Stimulated activated CD8-positive, alpha-beta memory T cell treated with anti-CD3 and anti-CD28 coated beads, Interleukin-4, amount 100 ng/mL, for 1 hour (primary cell): ENCODE measurements at regions not wholly inside any gene's neighbourhood (a gene's known extent, or its start where the extent isn't known, plus 50 kb on each side); places are given as distances from the start of the nearest gene placed in this dataset.
"Not testable (repeated sequence)": the region's sequence is repeated elsewhere in the genome, so short reads cannot be mapped to it uniquely, and the experiment has no call there.

ENCODE experiments used
- DNase-seq, 2 donors: peaks; one replicate each; pipeline ENCODE4 v3.0.0-alpha.2; 2020; ENCODE audit warnings: low read depth in 2 of 2, low spot score in 1 of 2

DNA sequence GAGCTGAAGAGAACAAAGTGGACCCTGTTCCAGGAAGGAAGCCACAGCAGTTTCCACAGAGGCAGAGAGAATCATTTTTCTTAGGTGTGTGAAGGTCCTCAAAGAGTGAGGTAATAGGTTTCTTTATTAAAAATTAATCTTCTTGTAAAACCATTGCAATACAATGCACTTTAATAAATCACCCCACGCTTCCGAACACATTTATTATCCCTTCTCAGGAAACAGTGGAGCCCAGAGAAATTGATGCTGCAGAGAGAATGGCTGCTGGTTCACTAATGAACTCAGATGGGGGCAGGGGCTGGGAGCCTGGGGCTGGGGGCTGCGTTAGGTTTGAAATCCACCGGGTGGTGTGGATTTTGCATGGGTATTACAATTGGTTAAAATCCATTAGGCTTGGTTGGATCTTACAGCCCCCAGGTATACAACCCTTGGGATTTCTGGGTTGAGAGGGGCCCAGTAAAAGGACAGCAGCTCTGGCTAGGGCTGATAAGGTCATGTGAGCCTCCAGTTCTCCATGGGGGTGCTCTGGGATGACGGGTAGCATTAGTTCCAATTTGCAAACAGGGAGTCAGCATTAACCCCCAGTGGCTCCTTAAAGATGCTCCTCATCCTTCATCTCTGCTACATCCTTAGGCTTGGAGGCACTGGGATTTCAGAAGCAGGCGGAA lies 718.1 kb upstream of the EEF2KMT start:
- DNase-seq, result no peak

DNA sequence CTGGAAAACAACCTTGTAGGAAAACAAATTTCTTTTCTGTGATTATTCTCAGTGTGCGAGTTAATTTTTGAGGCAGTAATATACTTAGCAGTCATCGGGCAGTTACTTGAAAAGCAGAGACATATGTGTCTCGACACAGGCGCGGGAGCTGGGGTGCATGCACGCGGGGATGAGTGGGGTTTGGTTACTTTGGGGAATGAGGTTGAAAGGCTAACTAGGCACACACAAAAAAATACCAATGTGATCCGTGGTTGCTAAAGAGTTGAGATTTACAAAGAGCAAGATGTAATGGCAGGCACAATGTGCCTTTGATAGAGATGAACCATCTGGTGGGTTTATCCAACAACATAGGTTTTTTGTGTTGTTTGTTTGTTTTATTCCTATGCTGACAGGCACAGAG lies 703.8 kb upstream of the EEF2KMT start:
- no peak for DNase-seq

DNA sequence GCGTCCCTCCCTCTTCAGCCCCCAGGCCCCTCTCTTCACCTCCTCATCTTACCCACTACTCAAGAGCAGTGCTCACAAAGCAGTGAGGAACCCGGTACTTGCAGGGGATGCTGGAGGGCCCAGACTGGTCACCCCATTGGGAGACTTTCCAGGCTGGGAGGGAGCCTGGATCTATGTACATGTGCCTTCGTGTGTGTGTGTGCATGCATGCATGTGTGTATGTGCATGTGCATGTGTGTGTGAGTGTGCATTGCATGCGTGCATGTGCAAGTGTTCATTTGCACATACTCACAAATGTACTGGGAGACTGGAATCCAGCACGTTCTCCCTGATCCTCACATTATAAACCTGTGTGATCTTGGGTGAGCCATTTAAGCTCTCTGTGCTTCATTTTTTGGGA lies 696.0 kb upstream of the EEF2KMT start:
- DNase-seq, result no peak

DNA sequence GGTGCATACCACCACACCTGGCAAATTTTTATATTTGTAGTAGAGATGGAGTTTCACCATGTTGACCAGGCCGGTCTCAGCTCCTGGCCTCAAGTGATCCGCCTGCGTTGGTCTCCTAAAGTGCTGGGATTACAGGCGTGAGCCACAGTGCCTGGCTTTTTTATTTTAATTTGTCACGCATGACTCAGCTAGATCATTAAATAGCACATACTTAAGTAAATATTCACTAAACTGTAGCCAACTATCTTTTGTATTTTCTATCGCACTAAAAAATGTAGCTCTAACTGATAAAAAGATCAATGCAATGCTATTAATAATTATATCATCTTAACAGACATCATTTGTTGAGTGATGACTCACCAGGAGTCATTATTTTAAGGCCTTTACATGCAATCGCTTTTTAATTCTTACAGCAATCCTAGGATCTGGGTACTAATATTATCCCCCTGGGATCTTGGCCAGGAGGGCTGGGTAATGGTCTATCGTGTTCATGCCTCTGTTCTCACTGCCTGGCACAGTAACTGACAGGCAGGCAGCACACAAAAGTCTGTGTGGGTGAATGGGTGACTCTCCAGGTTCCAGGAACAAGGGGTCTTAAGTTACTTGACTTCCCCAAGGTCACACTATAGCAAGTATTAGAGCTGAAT lies 693.5 kb upstream of the EEF2KMT start:
- DNase-seq, result no peak

DNA sequence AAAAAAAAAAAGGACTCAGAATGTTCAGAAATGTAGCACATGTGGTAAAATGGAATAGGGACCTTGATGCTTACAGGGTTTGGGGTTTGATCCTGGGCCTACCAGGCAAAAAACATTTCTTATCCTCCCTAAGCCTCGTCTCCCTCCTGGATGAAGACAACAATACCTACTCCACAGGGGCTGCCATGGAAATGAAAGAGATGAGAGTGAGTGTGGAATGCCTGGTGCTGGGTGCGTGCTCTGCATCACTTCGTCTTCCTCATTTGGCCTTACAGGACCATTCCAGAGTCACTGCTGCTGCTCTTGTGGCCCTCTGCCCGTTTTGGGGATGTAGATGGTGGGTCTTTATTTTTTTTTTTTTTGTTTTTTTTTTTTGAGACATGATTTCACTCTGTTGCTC lies 692.9 kb upstream of the EEF2KMT start:
- no peak for DNase-seq

- DNase-seq, result no peak
These were observed 691.4 kb upstream of the EEF2KMT start for GRCh38 chr16:5789033-5789432.

DNA sequence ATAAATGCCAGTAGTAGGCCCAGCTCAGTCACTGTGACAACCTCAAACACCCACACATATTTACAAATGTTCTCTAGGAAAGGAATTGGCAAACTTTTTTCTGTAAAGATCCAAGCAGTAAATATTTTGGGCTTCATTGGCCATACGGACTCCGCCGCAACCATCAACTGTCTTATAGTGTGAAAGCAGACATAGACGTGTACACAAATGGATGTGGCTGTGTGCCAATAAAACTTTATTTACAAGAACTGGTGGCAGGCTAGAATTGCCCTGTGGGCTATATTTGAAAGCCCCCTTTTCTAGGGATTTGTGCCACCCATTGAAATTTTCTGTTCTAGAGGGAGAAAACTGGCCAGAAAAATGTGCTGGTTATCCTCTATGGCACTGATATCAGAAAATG lies 683.8 kb upstream of the EEF2KMT start:
- DNase-seq, result no peak

DNA sequence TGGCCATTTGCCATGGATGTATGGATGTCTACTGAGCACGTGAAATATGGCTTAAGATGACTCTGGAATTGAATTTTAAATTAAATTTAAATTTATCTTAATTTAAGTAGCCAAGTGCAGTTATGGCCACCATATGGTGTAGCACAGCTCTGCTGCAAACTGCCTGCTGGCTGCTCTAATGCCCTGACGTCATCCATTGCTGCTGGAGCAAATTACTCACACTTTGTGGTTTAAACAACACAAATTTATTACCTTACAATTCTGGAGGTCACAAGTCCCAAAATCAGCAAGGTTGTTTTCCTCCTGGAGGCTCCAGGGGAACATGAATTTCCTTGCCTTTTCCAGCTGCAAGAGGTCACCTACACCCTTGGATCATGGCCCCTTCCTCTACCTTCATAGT lies 679.3 kb upstream of the EEF2KMT start:
- DNase-seq, result no peak

DNA sequence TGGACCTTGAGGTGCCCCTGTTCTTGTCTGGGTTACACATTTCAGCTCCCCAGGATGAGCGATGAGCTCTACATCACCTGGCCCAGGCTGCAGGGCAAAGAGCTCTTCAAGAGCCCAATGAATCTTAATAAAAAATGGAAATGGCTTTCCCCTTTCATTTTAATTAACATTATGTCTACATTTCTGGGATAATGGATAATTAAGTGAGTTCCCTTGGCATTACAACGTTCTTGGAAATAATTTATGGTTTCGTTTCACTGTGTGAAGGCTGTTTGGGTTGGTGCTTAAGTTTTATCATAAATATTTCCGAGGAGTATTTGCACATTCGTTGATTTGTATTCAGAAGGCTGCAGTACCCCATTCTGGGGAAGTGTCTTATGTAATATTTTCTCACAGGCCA lies 678.3 kb upstream of the EEF2KMT start:
- DNase-seq, result no peak

GRCh38 chr16:5770118-5770517 lies 672.5 kb upstream of the EEF2KMT start:
- no peak for DNase-seq

GRCh38 chr16:5769513-5769912 lies 671.9 kb upstream of the EEF2KMT start:
- no peak for DNase-seq

GRCh38 chr16:5768445-5768844 lies 670.9 kb upstream of the EEF2KMT start:
- no peak for DNase-seq

DNA sequence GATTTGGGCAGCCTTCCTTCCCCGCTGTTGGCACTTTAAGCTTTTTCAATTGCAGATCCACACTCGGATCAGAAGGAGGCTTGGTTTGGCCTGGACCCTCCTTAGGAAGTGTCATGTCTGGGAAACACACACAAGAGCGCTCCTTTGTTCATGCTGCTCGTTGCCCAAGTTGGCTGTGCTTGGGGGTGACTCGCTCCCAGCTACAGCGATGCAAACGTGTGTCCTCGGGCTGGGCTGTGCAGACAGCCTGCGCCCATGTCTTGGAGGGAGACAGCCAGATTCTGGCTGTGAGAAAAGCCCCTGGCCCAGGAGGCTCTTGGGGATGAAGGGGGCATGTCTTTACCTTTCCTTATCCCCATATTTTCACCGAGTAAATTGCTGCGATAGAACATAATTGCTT lies 665.6 kb upstream of the EEF2KMT start:
- no peak for DNase-seq

GRCh38 chr16:5762362-5762761 lies 664.8 kb upstream of the EEF2KMT start:
- DNase-seq, result no peak

GRCh38 chr16:5761592-5761991 lies 664.0 kb upstream of the EEF2KMT start:
- DNase-seq, result no peak

GRCh38 chr16:5758281-5758680 lies 660.7 kb upstream of the EEF2KMT start:
- DNase-seq, result no peak

DNA sequence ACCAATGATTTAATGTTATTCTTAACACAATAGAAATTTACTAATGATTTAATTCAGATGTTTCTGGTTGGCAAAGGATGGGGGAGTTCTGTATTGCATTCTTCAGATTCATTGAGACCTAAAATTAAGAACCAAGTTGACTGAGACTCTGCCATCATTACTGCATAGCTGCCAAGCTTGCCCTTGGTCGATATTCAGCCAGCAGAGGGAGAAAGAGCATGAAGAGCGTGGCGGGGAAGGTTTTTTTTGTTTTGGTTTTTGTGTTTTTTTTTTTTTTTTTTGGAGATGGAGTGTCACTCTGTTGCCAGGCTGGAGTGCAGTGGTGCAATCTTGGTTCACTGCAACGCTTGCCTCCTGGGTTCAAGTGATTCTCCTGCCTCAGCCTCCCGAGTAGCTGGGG lies 659.4 kb upstream of the EEF2KMT start:
- DNase-seq, result no peak

GRCh38 chr16:5753381-5753780 lies 655.8 kb upstream of the EEF2KMT start:
- no peak for DNase-seq

- no peak for DNase-seq
These were observed 653.6 kb upstream of the EEF2KMT start for GRCh38 chr16:5751216-5751615.

DNA sequence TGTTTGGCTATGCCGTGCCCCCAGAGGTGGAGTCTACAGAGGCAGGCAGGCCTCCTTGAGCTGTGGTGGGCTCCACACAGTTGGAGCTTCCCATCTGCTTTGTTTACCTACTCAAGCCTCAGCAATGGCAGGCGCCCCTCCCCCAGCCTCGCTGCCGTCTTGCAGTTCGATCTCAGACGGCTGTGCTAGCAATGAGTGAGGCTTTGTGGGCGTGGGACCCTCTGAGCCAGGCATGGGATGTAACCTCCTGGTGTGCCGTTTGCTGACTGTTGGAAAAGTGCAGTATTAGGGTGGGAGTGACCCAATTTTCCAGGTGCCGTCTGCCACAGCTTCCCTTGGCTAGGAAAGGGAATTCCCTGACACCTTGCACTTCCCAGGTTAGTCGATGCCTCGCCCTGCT lies 652.8 kb upstream of the EEF2KMT start:
- DNase-seq, result not testable (repeated sequence)

DNA sequence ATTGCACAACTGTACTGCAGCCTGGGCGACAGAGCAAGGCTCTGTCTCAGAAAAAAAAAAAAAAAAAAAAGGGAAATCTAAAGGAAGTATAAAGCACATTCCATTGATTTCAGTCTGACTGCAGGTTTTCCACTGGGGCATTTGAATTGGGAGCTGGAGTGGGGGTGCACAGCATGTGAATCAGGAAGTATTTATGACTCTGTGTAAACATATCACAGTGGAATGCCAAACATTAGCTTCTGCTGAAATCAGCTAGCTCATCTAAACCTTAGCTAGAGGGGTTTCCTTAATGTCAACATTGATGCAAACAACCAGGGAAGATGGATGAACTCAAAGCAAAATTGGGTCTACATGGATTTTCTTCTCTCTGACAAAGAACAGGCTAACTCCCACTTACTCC lies 641.0 kb upstream of the EEF2KMT start:
- DNase-seq, result no peak

DNA sequence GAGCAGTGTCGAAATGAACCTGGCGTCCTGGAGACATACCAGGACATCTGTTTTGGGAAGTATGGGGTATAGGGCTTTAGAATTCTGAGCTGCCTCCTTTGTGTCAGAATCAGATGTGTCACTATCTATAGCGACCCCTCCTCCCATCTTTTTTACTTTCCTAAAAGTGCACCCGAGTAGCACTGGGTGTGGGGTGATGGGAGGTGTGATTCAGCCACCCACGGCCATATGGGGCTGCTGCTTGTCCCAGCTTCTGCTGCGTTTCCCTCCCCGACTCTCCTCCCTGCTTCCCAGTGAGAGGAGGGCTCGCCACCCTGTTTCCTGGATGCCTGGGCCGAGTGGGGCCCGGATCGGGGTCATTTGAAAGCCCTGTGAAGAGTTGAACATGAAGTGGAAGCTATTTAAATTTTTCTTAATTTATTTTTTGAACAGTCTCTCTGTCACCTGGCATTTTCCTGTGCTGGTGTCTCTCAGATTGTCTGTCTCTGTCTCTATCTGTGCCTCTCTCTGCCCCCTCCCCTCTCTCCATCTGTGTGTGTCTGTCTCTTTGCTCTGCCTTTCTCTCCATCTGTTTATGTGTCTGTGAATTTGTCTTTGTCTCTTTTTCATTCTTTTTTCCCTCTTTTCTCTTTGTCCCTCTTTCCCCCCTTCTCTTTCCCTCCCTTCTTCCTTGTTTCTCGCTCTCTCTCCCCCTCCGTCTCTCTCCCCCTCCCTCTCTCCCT lies 638.8 kb upstream of the EEF2KMT start:
- DNase-seq, result no peak

DNA sequence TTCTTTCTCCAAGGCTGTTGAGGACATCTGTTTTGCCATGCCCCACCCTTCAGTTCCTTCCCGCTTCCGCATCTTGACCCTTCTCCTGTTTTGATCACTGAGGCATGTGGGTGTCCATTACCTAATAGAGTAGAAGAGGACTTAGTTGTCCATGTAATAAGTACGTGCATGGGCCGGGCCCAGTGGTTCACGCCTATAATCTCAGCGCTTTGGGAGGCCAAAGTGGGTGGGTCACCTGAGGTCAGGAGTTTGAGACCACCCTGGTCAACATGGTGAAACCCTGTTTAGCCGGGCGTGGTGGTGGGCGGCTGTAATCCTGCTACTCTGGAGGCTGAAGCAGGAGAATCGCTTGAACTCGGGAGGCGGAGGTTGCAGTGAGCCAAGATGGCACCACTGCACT lies 637.8 kb upstream of the EEF2KMT start:
- no peak for DNase-seq
